ENCODE measurements at regions not wholly inside any gene's neighbourhood (a gene's known extent, or its start where the extent isn't known, plus 50 kb on each side); places are given as distances from the start of the nearest gene placed in this dataset.

- 0 out of 2 replicates have a peak, but pooled peaks have one; percentile 58 for TF ChIP-seq CBX5 (CRISPR knock-in tag; IDR thresholded peaks at IDR 0.05; ENCODE audit: borderline replicate concordance)
- 0 out of 2 replicates have a peak, but pooled peaks have one; percentile 45 for TF ChIP-seq MAF1 (CRISPR knock-in tag; IDR thresholded peaks at IDR 0.05; ENCODE audit: borderline replicate concordance)
- TF ChIP-seq PRDM15 (CRISPR knock-in tag; IDR thresholded peaks at IDR 0.05), result peak; percentile 44; the same call in 1 of the 2 replicates
- 0 out of 2 replicates have a peak, but pooled peaks have one; percentile 29 for TF ChIP-seq ARNTL (CRISPR knock-in tag; IDR thresholded peaks at IDR 0.05)
- TF ChIP-seq PPARG (CRISPR knock-in tag; conservative IDR thresholded peaks at IDR 0.05), result peak; percentile 69
- TF ChIP-seq ZNF382 (CRISPR knock-in tag; IDR thresholded peaks at IDR 0.05; ENCODE audit: borderline replicate concordance), result no peak
- peak; percentile 43; the same call in 1 of the 2 replicates for TF ChIP-seq ZSCAN9 (CRISPR knock-in tag; IDR thresholded peaks at IDR 0.05; ENCODE audit: borderline replicate concordance)
- TF ChIP-seq TEAD3 (CRISPR knock-in tag; optimal IDR thresholded peaks at IDR 0.05; ENCODE audit: borderline replicate concordance), result peak; percentile 87
- peak; percentile 61; the same call in 1 of the 2 replicates for TF ChIP-seq FOXK1 (CRISPR knock-in tag; IDR thresholded peaks at IDR 0.05; ENCODE audit: borderline replicate concordance, low read depth)
- TF ChIP-seq POGK (CRISPR knock-in tag; conservative IDR thresholded peaks at IDR 0.05), result no peak; the same call in 1 of the 2 replicates
- no peak for TF ChIP-seq ZNF224 (CRISPR knock-in tag; IDR thresholded peaks at IDR 0.05)
- TF ChIP-seq HOXA3 (CRISPR knock-in tag; IDR thresholded peaks at IDR 0.05), result peak; percentile 83
- TF ChIP-seq ZKSCAN8 (CRISPR knock-in tag; IDR thresholded peaks at IDR 0.05; ENCODE audit: borderline replicate concordance), result 0 out of 2 replicates have a peak, but pooled peaks have one; percentile 71
- peak; percentile 46; the same call in 1 of the 2 replicates for TF ChIP-seq ZNF143 (CRISPR knock-in tag; IDR thresholded peaks at IDR 0.05)
- peak; percentile 22; the same call in 1 of the 2 replicates for TF ChIP-seq IKZF5 (CRISPR knock-in tag; IDR thresholded peaks at IDR 0.05)
- TF ChIP-seq FOXO1 (CRISPR knock-in tag; IDR thresholded peaks at IDR 0.05), result peak; percentile 77
- peak; percentile 35; the same call in 1 of the 2 replicates for TF ChIP-seq TFDP1 (CRISPR knock-in tag; IDR thresholded peaks at IDR 0.05; ENCODE audit: borderline replicate concordance)
- peak; percentile 29; the same call in 1 of the 2 replicates for TF ChIP-seq ISL2 (CRISPR knock-in tag; IDR thresholded peaks at IDR 0.05)
- peak; percentile 69; the same call in 1 of the 2 replicates for TF ChIP-seq ZNF503 (CRISPR knock-in tag; IDR thresholded peaks at IDR 0.05)
- 0 out of 2 replicates have a peak, but pooled peaks have one; percentile 17 for TF ChIP-seq GATAD1 (CRISPR knock-in tag; IDR thresholded peaks at IDR 0.05)
Observed at GRCh38 chr6:43848671-43849391, 78.8 kb downstream of the VEGFA start (continued).
